A549 (cell line): ENCODE measurements at regions not wholly inside any gene's neighbourhood (a gene's known extent, or its start where the extent isn't known, plus 50 kb on each side); places are given as distances from the start of the nearest gene placed in this dataset.

Source experiments
- ESRRA ChIP-seq: fragments of 150-350 bp; IDR thresholded peaks from 2 replicates; pipeline ENCODE4 v1.6.1; 2014; ENCODE audit warnings: mild to moderate bottlenecking, low read length, borderline replicate concordance
- HEYL ChIP-seq: fragments of 250-450 bp; sonication (Bioruptor Pico); IDR thresholded peaks from 2 replicates; pipeline ENCODE4 v1.8.0; 2021; ENCODE audit warnings: mild to moderate bottlenecking, moderate library complexity
- MYC ChIP-seq: IDR thresholded peaks from 2 replicates; pipeline ENCODE4 v1.6.1; 2012; ENCODE audit warnings: mild to moderate bottlenecking, inconsistent platforms, low read length, improper control_type of control experiment, borderline replicate concordance
- RAD21 ChIP-seq, 2 experiments: fragments of >200 bp in 1 of 2; sonication (Bioruptor Twin) in 1 of 2; formaldehyde crosslinking in 1 of 2; IDR thresholded peaks in 1 of 2; conservative IDR thresholded peaks in 1 of 2; 2 replicates in 1 of 2; 3 replicates in 1 of 2; pipeline ENCODE4 v1.6.1; 2012 to 2018; ENCODE audit warnings: inconsistent platforms in 1 of 2
- RCOR1 ChIP-seq: fragments of 150-350 bp; IDR thresholded peaks from 2 replicates; pipeline ENCODE4 v1.6.1; 2014; ENCODE audit warnings: antibody characterized with exemption, low read length, low read depth
- TP53 ChIP-seq: fragments of 250-450 bp; sonication (Bioruptor Pico); IDR thresholded peaks from 2 replicates; pipeline ENCODE4 v1.5.0; 2021; ENCODE audit warnings: mild to moderate bottlenecking, moderate library complexity
- TF ChIP-seq, protein P1 (sequence below): fragments of >200 bp; sonication (Bioruptor Twin); formaldehyde crosslinking; IDR thresholded peaks from 3 replicates; pipeline ENCODE4 v1.5.1; 2016
- TF ChIP-seq, protein P2 (sequence below): fragments of 200-600 bp; sonication (generic); IDR thresholded peaks from 2 replicates; pipeline ENCODE4 v1.6.1; 2016; ENCODE audit warnings: antibody characterized with exemption, mild to moderate bottlenecking, moderate library complexity

DNA sequence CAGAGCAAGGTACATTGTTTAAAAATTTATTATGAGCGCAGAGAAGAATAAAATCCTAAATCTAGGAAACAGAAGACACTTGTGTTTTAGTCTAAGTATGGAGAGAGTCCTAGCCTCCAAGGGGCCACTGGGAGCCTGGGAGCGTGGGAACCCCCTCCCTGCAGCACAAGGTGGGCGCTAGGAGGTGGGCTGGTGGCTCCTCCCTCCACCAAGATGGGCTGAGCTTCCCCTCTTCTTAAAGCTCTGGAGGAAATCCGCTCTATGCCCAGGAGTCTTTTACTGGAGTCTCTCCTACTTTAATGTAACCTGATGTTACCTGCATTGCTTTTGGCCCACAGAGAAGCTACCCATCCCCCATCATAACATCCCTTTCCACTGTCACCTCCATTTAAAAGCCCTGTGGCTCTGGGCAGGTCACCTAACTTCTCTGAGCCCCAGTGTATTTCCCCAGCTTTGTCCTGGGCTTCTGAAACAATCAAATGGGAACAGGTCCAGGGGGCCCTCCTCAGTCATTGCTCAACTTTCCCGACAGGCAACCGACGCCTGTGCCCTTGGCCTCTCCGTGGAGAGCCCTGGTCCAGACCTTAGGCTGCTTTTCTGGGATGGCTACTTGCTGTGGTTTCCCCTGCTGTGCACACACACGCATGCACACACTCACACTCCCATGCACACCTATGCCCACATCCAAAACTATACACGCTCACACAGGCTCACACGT lies 181.5 kb downstream of the NPHP4 start:
- TF ChIP-seq, protein P1, sequence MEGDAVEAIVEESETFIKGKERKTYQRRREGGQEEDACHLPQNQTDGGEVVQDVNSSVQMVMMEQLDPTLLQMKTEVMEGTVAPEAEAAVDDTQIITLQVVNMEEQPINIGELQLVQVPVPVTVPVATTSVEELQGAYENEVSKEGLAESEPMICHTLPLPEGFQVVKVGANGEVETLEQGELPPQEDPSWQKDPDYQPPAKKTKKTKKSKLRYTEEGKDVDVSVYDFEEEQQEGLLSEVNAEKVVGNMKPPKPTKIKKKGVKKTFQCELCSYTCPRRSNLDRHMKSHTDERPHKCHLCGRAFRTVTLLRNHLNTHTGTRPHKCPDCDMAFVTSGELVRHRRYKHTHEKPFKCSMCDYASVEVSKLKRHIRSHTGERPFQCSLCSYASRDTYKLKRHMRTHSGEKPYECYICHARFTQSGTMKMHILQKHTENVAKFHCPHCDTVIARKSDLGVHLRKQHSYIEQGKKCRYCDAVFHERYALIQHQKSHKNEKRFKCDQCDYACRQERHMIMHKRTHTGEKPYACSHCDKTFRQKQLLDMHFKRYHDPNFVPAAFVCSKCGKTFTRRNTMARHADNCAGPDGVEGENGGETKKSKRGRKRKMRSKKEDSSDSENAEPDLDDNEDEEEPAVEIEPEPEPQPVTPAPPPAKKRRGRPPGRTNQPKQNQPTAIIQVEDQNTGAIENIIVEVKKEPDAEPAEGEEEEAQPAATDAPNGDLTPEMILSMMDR: no peak
- TF ChIP-seq, protein P2, sequence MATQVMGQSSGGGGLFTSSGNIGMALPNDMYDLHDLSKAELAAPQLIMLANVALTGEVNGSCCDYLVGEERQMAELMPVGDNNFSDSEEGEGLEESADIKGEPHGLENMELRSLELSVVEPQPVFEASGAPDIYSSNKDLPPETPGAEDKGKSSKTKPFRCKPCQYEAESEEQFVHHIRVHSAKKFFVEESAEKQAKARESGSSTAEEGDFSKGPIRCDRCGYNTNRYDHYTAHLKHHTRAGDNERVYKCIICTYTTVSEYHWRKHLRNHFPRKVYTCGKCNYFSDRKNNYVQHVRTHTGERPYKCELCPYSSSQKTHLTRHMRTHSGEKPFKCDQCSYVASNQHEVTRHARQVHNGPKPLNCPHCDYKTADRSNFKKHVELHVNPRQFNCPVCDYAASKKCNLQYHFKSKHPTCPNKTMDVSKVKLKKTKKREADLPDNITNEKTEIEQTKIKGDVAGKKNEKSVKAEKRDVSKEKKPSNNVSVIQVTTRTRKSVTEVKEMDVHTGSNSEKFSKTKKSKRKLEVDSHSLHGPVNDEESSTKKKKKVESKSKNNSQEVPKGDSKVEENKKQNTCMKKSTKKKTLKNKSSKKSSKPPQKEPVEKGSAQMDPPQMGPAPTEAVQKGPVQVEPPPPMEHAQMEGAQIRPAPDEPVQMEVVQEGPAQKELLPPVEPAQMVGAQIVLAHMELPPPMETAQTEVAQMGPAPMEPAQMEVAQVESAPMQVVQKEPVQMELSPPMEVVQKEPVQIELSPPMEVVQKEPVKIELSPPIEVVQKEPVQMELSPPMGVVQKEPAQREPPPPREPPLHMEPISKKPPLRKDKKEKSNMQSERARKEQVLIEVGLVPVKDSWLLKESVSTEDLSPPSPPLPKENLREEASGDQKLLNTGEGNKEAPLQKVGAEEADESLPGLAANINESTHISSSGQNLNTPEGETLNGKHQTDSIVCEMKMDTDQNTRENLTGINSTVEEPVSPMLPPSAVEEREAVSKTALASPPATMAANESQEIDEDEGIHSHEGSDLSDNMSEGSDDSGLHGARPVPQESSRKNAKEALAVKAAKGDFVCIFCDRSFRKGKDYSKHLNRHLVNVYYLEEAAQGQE: no peak
- TF ChIP-seq ESRRA (no peak), RAD21 (conservative IDR thresholded peaks at IDR 0.05 in 1 of 2, IDR thresholded peaks at IDR 0.05 in 1 of 2) (no peak), TP53 (no peak), HEYL (no peak), MYC (no peak), RCOR1 (no peak)
